HCT116 (cell line): ENCODE measurements at regions not wholly inside any gene's neighbourhood (a gene's known extent, or its start where the extent isn't known, plus 50 kb on each side); places are given as distances from the start of the nearest gene placed in this dataset.

Source experiments
- ATAC-seq: fragments of 200-7000 bp; cut with Tn5 transposase; 2 replicates; pipeline ENCODE4 v1.9.1; 2020; ENCODE audit warnings: mild to moderate bottlenecking, moderate library complexity
- BruUV-seq: library from RNA; stranded (reverse); fragments of 400-500 nt; replicated peaks from 2 replicates; lab custom pipeline; 2021; lab: Mats Ljungman, UMichigan
- CTCF ChIA-PET: fragments of 300-600 bp; sonication (Branson Sonifier 250); formaldehyde crosslinking; loops from one replicate; lab custom pipeline; 2021; ENCODE audit warnings: antibody characterized with exemption; lab: Charles Lee
- POLR2A ChIA-PET: fragments of 300-600, 350-600 bp; sonication (Branson Sonifier 250); formaldehyde crosslinking; loops from one replicate; lab custom pipeline; 2021; ENCODE audit warnings: antibody characterized with exemption; lab: Charles Lee
- RAD21 ChIA-PET, 2 experiments: fragments of 300-600 bp; sonication (Branson Sonifier 250); formaldehyde crosslinking; loops; one replicate each; lab custom pipeline; 2023; ENCODE audit warnings: low total read pairs in 2 of 2; ENCODE audit not compliant: uncharacterized antibody in 2 of 2, unreplicated experiment in 2 of 2, low non-redundant PET in 1 of 2; lab: Charles Lee
- DNase-seq: peaks from one replicate; pipeline ENCODE4 v3.0.0-alpha.2; 2010; ENCODE audit warnings: low read depth, low spot score
- H2AFZ ChIP-seq: fragments of 200-600 bp; shearing (Covaris generic), sonication (generic); 2 replicates; pipeline ENCODE4 v1.6.1; 2017; ENCODE audit warnings: low read depth, mixed run types, mixed read lengths, antibody characterized with exemption, low read length; ENCODE audit not compliant: poor library complexity, severe bottlenecking
- H3K27ac ChIP-seq: 2 replicates; pipeline ENCODE4 v1.5.1; 2012; ENCODE audit warnings: low read depth, low read length
- H3K27me3 ChIP-seq: fragments of 200-600 bp; sonication (generic); 2 replicates; pipeline ENCODE4 v1.6.1; 2016; ENCODE audit warnings: mixed run types, low read length, mixed read lengths; ENCODE audit not compliant: insufficient read depth
- H3K36me3 ChIP-seq, 2 experiments: fragments of 200-500 bp in 1 of 2; fragments of 200-600 bp in 1 of 2; sonication (Bioruptor generic) in 1 of 2; sonication (generic) in 1 of 2; 2 replicates each; pipeline versions ENCODE4 v1.5.1 to v1.6.1; 2014 to 2016; ENCODE audit warnings: low read length in 2 of 2, inconsistent platforms in 1 of 2, mixed read lengths in 1 of 2, mixed run types in 1 of 2; ENCODE audit not compliant: insufficient read depth in 2 of 2, control insufficient read depth in 1 of 2
- H3K4me1 ChIP-seq, 2 experiments: fragments of 200-600 bp in 1 of 2; sonication (generic) in 1 of 2; 2 replicates each; pipeline versions ENCODE4 v1.5.1 to v1.6.1; 2012 to 2017; ENCODE audit warnings: low read length in 2 of 2, inconsistent platforms in 1 of 2, mild to moderate bottlenecking in 1 of 2, mixed read lengths in 1 of 2, mixed run types in 1 of 2, moderate library complexity in 1 of 2; ENCODE audit not compliant: insufficient read depth in 2 of 2, control insufficient read depth in 1 of 2
- H3K4me2 ChIP-seq: fragments of 200-600 bp; sonication (generic); 2 replicates; pipeline ENCODE4 v1.6.1; 2017; ENCODE audit warnings: mixed run types, low read length, mixed read lengths
- H3K4me3 ChIP-seq, 2 experiments: fragments of 200-600 bp in 1 of 2; sonication (generic) in 1 of 2; replicated peaks in 1 of 2; 2 replicates each; pipeline ENCODE4 v1.5.1; 2011 to 2016; ENCODE audit warnings: low read length in 2 of 2, control low read depth in 1 of 2, low read depth in 1 of 2, mild to moderate bottlenecking in 1 of 2, mixed read lengths in 1 of 2, mixed run types in 1 of 2
- H3K79me2 ChIP-seq: fragments of 200-600 bp; sonication (generic); 2 replicates; pipeline ENCODE4 v1.6.1; 2017; ENCODE audit warnings: mild to moderate bottlenecking, mixed run types, low read length, moderate library complexity, mixed read lengths; ENCODE audit not compliant: insufficient read depth
- H3K9ac ChIP-seq: fragments of 200-600 bp; sonication (generic); 2 replicates; pipeline ENCODE4 v1.6.1; 2016; ENCODE audit warnings: low read length, mixed read lengths
- H3K9me2 ChIP-seq: fragments of 200-600 bp; sonication (generic), shearing (Covaris generic); 2 replicates; pipeline ENCODE4 v1.6.1; 2017; ENCODE audit warnings: mixed run types, mild to moderate bottlenecking, moderate library complexity; ENCODE audit not compliant: insufficient read depth
- H3K9me3 ChIP-seq, 2 experiments: fragments of 200-500 bp in 1 of 2; fragments of 200-600 bp in 1 of 2; sonication (Bioruptor generic) in 1 of 2; sonication (generic) in 1 of 2; 2 replicates each; pipeline ENCODE4 v1.6.1; 2014 to 2017; ENCODE audit warnings: low read length in 2 of 2, mixed read lengths in 2 of 2, inconsistent platforms in 1 of 2, low read depth in 1 of 2, mild to moderate bottlenecking in 1 of 2, mixed run types in 1 of 2, moderate library complexity in 1 of 2; ENCODE audit not compliant: control insufficient read depth in 1 of 2, insufficient read depth in 1 of 2
- H4K20me1 ChIP-seq: fragments of 200-600 bp; sonication (generic), shearing (Covaris generic); 2 replicates; pipeline ENCODE4 v1.6.1; 2017; ENCODE audit warnings: mixed run types, mild to moderate bottlenecking, moderate library complexity; ENCODE audit not compliant: insufficient read depth
- ATF3 ChIP-seq: IDR thresholded peaks from 2 replicates; pipeline ENCODE4 v1.6.1; 2012
- CBX3 ChIP-seq: IDR thresholded peaks from 2 replicates; pipeline ENCODE4 v1.6.1; 2012; ENCODE audit warnings: low read depth
- CTCF ChIP-seq, 3 experiments: fragments of 200-600 bp in 1 of 3; sonication (generic) in 1 of 3; IDR thresholded peaks in 2 of 3; conservative IDR thresholded peaks in 1 of 3; 2 replicates each; pipeline ENCODE4 v1.5.1; 2012 to 2017; ENCODE audit warnings: low read depth in 2 of 3, low read length in 2 of 3, antibody characterized with exemption in 1 of 3, borderline replicate concordance in 1 of 3, control low read depth in 1 of 3, mild to moderate bottlenecking in 1 of 3, mixed read lengths in 1 of 3, mixed run types in 1 of 3, moderate library complexity in 1 of 3; ENCODE audit not compliant: insufficient read depth in 1 of 3
- EGR1 ChIP-seq: IDR thresholded peaks from 2 replicates; pipeline ENCODE4 v1.6.1; 2012; ENCODE audit warnings: low read depth
- JUND ChIP-seq: IDR thresholded peaks from 2 replicates; pipeline ENCODE4 v1.6.1; 2012
- MAX ChIP-seq: IDR thresholded peaks from 2 replicates; pipeline ENCODE4 v1.6.1; 2012
- RAD21 ChIP-seq: IDR thresholded peaks from 2 replicates; pipeline ENCODE4 v1.6.1; 2012; ENCODE audit warnings: low read depth, mild to moderate bottlenecking
- REST ChIP-seq: IDR thresholded peaks from 2 replicates; pipeline ENCODE4 v1.6.1; 2012; ENCODE audit warnings: low read depth
- TCF7L2 ChIP-seq: IDR thresholded peaks from 2 replicates; pipeline ENCODE4 v1.7.0; 2011; ENCODE audit warnings: borderline replicate concordance, inconsistent platforms; ENCODE audit not compliant: insufficient read depth, insufficient read length; ENCODE audit errors: extremely low read depth
- ZBTB33 ChIP-seq: IDR thresholded peaks from 2 replicates; pipeline ENCODE4 v1.6.1; 2011; ENCODE audit warnings: mild to moderate bottlenecking, low read length, moderate library complexity; ENCODE audit not compliant: insufficient replicate concordance; ENCODE audit errors: extremely low read depth
- intact Hi-C: fragments of 100-400 bp; cut with micrococcal nuclease; formaldehyde crosslinking; loops from 2 replicates; pipeline ENCODE4 v1.10.0; 2022

- H3K36me3 ChIP-seq, result no peaks in the 10 kb centered on the region
- ChIA-PET RAD21 (no interaction called here), POLR2A (no interaction called here), CTCF (no interaction called here)
- no peak overlapping the region for H2AFZ ChIP-seq
- no peak for TF ChIP-seq EGR1
- TF ChIP-seq JUND, result no peak
- TF ChIP-seq RAD21, result no peak
- TF ChIP-seq ATF3, result no peak
- no peak for TF ChIP-seq REST
- TF ChIP-seq CBX3, result no peak
- no peak for TF ChIP-seq TCF7L2
- TF ChIP-seq CTCF (IDR thresholded peaks at IDR 0.05 in 2 of 3, conservative IDR thresholded peaks at IDR 0.05 in 1 of 3; ENCODE audit: borderline replicate concordance in 1 of 3, insufficient read depth in 1 of 3, low read depth in 2 of 3, low read length in 2 of 3), result no peak
- no peak for TF ChIP-seq MAX
- no peak for TF ChIP-seq ZBTB33
- H3K27me3 ChIP-seq, result no peaks in the 10 kb centered on the region
- ATAC-seq, result no peak
- H3K9ac ChIP-seq, result no peak overlapping the region
- DNase-seq, result no peak
- H3K79me2 ChIP-seq, result no peaks in the 10 kb centered on the region
- no peaks in the 10 kb centered on the region for H3K9me2 ChIP-seq
- H3K9me3 ChIP-seq, result no peaks in the 10 kb centered on the region; a peak in 1 of 4 replicates
- BruUV-seq, result no TSS peak
- no peaks in the 10 kb centered on the region for H4K20me1 ChIP-seq
- no peak overlapping the region for H3K27ac ChIP-seq
- H3K4me2 ChIP-seq, result no peak overlapping the region
- H3K4me3 ChIP-seq, result no peak overlapping the region
- no peaks in the 10 kb centered on the region for H3K4me1 ChIP-seq
- intact Hi-C loops, result no loop called here
Measured at GRCh38 chr21:15183813-15184257, 119.0 kb upstream of the NRIP1 start.
